Left lobe of liver (tissue), 2 donors: ENCODE measurements at regions not wholly inside any gene's neighbourhood (a gene's known extent, or its start where the extent isn't known, plus 50 kb on each side); places are given as distances from the start of the nearest gene placed in this dataset.
"Not testable (repeated sequence)": the region's sequence is repeated elsewhere in the genome, so short reads cannot be mapped to it uniquely, and the experiment has no call there.

Experiments
- ATAC-seq: fragments of 200-7000 bp; cut with Tn5 transposase; one replicate; pipeline ENCODE4 v1.9.1; 2020; ENCODE audit warnings: mild to moderate bottlenecking, moderate library complexity
- DNase-seq: peaks from one replicate; pipeline ENCODE4 v3.0.0-alpha.2; 2020; ENCODE audit warnings: low spot score
- donor health status: DM: no; HTN: no; CAD: no; lungs with moderate emphysema.
- donor health status: DM: no; HTN: yes; CAD: no.

- DNase-seq (no peak), ATAC-seq (no peak)
These were observed 1140.2 kb downstream of the FAM133A start for GRCh38 chrX:94814216-94814615.

- no peak for ATAC-seq
- no peak for DNase-seq
These were observed 1156.7 kb downstream of the FAM133A start for GRCh38 chrX:94830717-94831116.

GRCh38 chrX:94831364-94831763 is 1157.4 kb downstream of the FAM133A start:
- ATAC-seq (no peak), DNase-seq (no peak)

DNA sequence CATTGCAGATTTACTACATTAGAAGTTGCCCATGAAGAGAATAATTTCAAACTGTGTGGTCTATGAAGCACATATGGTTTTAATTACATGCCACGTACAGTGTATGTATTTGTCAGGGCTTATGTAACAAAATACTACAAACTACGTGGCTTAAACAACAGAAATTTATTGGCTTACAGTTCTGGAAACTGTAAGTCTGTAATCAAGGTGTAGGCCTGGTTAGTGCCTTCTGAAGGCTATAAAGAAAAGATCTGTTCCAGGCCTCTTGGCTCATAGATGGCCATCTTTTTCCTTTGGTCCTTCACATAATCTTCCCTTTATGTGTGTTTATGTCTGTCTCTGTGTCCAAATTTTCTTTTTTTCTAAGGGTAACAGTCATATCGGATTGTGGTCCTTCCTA is 1160.2 kb downstream of the FAM133A start:
- ATAC-seq (no peak), DNase-seq (no peak)

DNA sequence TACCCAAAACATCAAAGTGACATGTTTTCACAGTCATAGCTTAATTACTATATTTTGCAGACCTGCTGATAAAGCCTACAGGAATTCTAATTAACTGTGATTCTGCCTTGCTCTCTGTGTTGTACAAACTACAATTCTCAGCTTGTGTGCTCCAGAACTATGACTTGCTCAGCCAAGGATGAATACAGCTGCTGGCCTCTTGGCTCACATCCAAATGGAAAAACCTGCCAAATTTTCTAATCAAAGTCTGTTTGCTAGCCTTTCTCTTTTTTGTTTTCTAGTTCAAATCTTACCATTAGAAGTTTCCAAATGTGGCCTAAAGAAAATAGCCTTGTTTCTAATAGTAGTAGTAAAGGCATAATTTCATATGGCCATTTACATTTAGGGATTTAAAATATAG is 1176.8 kb downstream of the FAM133A start:
- no peak for DNase-seq
- ATAC-seq: no peak

GRCh38 chrX:94854251-94854650 is 1180.2 kb downstream of the FAM133A start:
- ATAC-seq (no peak), DNase-seq (no peak)

DNA sequence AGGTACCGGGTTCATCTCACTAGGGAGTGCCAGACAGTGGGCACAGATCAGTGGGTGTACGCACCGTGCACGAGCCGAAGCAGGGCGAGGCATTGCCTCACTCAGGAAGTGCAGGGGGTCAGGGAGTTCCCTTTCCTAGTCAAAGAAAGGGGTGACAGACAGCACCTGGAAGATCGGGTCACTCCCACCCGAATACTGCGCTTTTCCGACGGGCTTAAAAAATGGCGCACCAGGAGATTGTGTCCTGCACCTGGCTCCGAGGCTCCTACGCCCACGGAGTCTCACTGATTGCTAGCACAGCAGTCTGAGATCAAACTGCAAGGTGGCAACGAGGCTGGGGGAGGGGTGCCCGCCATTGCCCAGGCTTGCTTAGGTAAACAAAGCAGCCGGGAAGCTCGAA is 1188.5 kb downstream of the FAM133A start:
- ATAC-seq, DNase-seq: not testable (repeated sequence)

DNA sequence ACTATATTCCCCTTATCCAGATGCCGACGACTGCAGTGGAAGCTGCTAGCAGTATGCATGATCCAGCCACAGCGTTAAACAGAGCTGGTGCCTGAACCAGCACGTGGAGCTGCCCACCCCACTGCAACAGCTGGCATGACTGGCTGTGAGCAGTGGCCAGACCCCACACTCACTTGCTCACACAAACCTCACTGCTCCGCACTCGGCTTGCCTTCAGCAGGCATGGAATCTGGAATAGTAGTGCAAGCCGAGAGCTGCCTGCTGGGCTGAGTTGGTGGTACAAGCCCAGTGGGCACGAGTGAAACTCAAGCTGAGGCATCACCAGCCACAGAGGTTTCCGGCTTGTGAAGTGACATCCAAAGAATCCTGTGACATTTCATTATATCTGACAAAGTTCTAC is 1197.6 kb downstream of the FAM133A start:
- no peak for DNase-seq
- no peak for ATAC-seq

- ATAC-seq (no peak), DNase-seq (no peak)
These were observed 1227.8 kb downstream of the FAM133A start for GRCh38 chrX:94901849-94902248.

- DNase-seq: no peak
- no peak for ATAC-seq
These were observed 1234.2 kb downstream of the FAM133A start for GRCh38 chrX:94908171-94908570.

DNA sequence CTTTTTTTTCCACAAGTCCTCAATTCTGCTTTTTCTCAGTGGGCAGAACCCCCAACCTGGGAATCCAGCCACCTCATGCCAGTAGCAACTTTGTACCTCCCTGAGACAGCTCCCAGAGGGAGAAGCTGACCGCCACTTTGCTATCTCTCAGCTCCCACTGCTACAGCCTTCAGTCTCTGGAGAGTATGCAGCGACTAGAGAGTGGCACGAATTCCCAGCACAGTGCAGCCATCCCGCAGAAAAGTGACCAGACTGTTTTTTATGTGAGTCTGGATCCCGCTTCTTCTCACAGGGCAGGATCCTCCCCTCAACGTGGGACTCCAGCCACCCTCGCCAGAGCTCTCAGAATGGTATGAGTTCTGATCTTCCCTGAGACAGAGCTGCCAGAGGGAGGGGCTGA is 1234.6 kb downstream of the FAM133A start:
- no peak for ATAC-seq
- no peak for DNase-seq

GRCh38 chrX:94914235-94914634 is 1240.2 kb downstream of the FAM133A start:
- no peak for ATAC-seq
- no peak for DNase-seq

- ATAC-seq: no peak
These were observed 1258.4 kb downstream of the FAM133A start for GRCh38 chrX:94932278-94932965.

GRCh38 chrX:94936722-94937121 is 1262.7 kb downstream of the FAM133A start:
- DNase-seq: no peak
- ATAC-seq: no peak

More at GRCh38 chrX:94932278-94932965, 1258.4 kb downstream of the FAM133A start:
- no peak for DNase-seq

DNA sequence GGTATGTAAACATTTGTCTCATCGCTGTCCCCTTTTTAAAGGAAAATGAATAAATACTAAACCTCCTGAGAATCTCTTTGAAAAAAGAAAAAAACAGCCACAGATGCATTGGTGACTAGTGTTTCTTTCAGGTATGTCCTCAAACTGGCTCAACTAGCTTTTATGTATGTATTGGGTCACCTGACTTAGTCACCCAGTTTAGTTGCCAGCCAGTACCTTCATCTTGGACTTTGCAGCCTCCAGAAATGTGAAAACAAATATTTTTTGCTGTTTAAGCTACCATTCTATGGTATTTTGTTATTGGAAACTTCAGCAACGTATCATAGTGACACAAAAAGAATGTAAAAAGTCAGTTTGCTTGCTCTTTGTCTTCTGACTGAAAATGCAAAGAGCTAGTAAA is 1263.5 kb downstream of the FAM133A start:
- DNase-seq (no peak), ATAC-seq (no peak)

DNA sequence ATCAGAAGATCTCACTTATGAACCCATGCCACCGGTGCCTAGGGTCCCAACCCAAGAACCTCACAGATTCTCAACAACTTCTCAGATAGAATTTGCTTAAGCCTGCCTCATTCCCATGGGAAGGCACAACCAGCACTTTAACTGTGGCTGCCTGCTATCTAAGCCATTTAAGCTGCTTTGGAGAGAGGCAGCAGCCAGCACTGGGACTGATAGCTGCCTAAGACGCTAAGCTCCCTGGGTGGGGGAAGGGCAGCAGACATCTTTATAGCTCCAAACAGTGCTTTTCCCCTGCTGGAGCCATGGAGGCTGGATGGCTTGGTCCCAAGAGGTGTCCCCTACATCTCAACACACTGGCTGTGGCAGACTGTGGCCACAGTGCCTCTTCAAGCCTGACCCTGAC is 1268.6 kb downstream of the FAM133A start:
- DNase-seq (no peak), ATAC-seq (no peak)

- not testable (repeated sequence) for DNase-seq, ATAC-seq
These were observed 1272.1 kb downstream of the FAM133A start for GRCh38 chrX:94946137-94946536.

DNA sequence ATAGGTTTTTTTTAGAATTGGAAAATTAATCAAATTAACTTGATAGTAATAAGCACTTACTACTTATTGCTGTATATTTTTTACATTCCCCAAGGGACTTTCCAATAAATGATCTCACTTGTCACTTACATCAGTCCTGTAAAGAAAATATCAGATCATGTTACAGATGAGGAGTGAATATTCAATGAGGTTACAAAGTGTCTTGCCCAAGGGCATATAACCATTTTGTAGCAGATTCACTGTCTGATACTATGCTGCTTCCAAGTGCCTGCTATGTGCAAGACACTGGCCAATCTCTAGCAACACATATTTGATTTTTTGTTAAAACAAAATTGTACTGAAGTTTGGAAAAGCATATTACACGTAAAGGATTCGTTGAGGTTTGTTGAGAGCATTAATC is 1287.7 kb downstream of the FAM133A start:
- DNase-seq: no peak
- ATAC-seq: no peak

DNA sequence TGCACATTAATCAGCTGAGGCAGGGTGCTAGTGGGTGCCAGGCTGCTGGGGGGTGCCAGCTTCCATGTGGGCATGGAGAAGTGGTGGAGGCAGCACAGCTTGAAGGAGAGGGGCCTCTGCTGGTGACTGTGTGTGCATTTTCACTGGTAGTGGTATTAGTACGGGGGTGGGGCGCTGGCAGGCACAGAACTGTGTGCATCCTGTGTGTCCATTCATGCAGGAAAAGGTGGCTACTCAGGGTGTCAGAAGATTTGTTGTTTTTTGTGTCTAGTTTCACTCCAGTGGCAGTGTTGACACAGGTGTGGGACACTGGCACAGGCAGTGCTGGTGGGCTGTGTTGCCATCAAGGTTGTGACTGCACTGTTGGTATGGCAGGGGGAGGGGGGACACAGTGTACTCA is 1303.6 kb downstream of the FAM133A start:
- ATAC-seq (no peak), DNase-seq (no peak)

GRCh38 chrX:94977986-94978385 is 1304.0 kb downstream of the FAM133A start:
- DNase-seq (no peak), ATAC-seq (no peak)
